ENCODE measurements at regions not wholly inside any gene's neighbourhood (a gene's known extent, or its start where the extent isn't known, plus 50 kb on each side); places are given as distances from the start of the nearest gene placed in this dataset.

DNA sequence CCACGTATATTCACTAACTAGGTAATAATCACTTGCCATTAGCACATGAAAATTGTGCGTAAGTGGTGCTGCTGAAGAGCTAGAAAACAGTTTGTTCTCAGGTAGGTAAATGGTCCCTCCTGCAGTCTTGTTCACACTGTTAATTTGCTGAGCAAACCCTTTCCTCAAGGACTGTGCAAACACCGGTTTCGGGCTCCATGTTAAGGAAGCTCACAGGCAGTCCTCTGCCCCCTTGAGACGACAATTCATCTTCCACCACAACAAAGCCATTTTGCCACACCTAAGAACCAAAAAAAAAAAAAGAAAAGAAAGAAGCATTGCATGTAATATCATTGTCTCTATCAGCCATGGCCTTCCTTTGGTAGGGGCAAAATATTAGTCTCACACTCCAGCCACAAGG is 193.9 kb downstream of the BCL11A start:
- DNase-seq (ENCODE audit: low read depth), result no peak
- H3K4me3 ChIP-seq (ENCODE audit: low read depth, low read length), result no peak overlapping the region
- TF ChIP-seq, protein P1, sequence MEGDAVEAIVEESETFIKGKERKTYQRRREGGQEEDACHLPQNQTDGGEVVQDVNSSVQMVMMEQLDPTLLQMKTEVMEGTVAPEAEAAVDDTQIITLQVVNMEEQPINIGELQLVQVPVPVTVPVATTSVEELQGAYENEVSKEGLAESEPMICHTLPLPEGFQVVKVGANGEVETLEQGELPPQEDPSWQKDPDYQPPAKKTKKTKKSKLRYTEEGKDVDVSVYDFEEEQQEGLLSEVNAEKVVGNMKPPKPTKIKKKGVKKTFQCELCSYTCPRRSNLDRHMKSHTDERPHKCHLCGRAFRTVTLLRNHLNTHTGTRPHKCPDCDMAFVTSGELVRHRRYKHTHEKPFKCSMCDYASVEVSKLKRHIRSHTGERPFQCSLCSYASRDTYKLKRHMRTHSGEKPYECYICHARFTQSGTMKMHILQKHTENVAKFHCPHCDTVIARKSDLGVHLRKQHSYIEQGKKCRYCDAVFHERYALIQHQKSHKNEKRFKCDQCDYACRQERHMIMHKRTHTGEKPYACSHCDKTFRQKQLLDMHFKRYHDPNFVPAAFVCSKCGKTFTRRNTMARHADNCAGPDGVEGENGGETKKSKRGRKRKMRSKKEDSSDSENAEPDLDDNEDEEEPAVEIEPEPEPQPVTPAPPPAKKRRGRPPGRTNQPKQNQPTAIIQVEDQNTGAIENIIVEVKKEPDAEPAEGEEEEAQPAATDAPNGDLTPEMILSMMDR (IDR thresholded peaks at IDR 0.05; ENCODE audit: control insufficient read depth, extremely low read depth, insufficient read depth), result no peak

DNA sequence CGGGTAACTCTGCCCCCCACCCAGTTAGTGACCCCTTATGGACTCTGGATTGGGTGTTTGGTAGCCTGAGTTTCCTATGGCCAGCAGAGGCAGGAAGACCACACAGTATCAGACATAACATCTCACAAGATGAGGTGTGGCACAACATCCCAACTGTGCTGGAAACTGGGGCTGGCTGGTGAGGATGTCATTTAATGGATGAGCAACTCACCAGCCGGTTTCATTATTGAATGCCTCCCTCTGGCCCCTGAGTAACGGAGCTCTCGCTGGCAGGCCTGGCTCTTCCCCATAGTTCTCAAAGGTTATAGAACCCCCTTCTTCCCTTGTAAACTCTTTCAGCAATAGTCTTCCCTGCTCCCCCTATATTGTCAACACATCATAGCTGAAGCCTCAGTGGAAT is 195.0 kb downstream of the BCL11A start:
- TF ChIP-seq, protein P1 (IDR thresholded peaks at IDR 0.05; ENCODE audit: control insufficient read depth, extremely low read depth, insufficient read depth), result no peak
- H3K4me3 ChIP-seq (ENCODE audit: low read depth, low read length), result no peak overlapping the region
- DNase-seq (ENCODE audit: low read depth), result no peak

DNA sequence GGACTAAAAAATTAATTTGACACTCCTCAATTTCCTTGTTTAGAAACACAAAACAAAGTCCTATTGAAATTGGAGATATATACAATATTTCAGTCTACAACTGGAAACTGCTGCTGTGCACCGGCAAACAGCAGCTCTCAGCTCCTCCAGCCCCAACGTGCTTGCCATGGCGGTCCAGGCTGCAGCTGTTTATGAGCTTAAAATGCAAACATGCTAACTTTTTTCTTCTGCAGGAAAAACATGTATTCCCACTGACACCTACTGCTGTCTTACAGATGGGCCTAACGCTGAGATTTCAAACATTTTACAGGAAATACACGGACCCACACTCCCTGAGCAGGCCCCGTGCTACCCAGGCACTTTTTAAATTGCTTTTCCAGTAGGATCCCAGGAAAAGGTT is 195.5 kb downstream of the BCL11A start:
- TF ChIP-seq, protein P1 (IDR thresholded peaks at IDR 0.05; ENCODE audit: control insufficient read depth, extremely low read depth, insufficient read depth), result no peak
- DNase-seq (ENCODE audit: low read depth), result no peak
- H3K4me3 ChIP-seq (ENCODE audit: low read depth, low read length), result no peak overlapping the region

DNA sequence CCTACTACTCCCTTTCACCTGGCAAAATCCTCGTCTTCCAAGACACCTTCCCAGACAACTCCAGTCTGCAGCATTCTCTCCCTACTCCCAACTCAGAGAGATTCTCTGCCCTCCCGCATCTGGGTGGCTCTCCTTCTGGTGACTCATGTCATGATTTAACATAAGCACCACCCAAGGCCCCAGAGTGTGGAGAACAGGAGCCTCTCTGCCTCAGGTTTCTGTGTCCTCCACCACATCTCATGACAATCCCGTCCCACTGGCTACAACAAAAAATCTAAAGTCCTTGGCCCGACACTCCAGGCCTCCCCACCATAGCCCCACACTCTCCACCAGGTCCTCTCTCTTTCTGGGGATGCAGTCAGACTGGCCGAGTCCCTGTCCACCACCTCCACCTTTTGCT is 197.1 kb downstream of the BCL11A start:
- TF ChIP-seq, protein P1 (IDR thresholded peaks at IDR 0.05; ENCODE audit: control insufficient read depth, extremely low read depth, insufficient read depth), result no peak
- no peak overlapping the region for H3K4me3 ChIP-seq (ENCODE audit: low read depth, low read length)
- no peak for DNase-seq (ENCODE audit: low read depth)

DNA sequence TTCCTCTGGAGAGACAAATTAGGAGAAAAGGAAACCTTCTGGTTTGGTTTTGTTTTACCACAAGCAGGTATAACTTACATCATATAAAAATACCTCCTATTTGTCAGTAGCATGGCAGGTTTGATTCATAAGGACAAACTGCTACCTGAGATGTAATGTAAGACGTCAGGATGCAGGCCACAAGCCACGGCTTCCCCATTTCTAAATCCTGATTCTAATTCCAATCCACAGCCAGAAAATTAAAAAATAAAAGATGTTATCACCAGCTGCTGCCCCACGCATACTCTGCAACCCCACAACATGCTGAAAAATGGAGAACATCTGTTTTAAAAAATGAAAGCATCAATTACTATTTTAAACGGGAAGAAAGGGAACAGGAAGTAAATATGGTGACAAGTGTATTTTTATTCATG is 197.6 kb downstream of the BCL11A start:
- no peak for DNase-seq (ENCODE audit: low read depth)
- TF ChIP-seq, protein P1 (IDR thresholded peaks at IDR 0.05; ENCODE audit: control insufficient read depth, extremely low read depth, insufficient read depth), result no peak
- no peak overlapping the region for H3K4me3 ChIP-seq (ENCODE audit: low read depth, low read length)

DNA sequence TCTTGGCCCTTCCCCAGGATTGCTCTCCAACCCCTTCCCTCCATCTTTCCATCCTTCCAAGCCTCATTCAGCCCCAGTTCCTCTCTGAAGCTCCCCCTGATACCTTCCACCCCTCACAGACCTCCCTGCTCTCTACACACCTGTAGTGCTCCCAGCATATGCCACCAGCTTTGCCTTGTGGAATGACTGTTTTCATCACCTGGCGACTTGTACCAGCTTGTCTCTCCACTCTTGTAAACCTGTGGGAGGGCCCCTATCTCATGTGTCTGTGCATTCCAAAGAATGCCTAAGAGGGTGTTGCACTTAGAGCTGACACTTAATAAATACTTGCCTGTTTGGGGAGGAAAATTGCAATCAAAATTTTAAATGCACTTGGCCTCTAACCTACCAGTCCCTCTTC is 198.7 kb downstream of the BCL11A start:
- no peak for DNase-seq (ENCODE audit: low read depth)
- H3K4me3 ChIP-seq (ENCODE audit: low read depth, low read length), result no peak overlapping the region
- TF ChIP-seq, protein P1 (IDR thresholded peaks at IDR 0.05; ENCODE audit: control insufficient read depth, extremely low read depth, insufficient read depth), result no peak

DNA sequence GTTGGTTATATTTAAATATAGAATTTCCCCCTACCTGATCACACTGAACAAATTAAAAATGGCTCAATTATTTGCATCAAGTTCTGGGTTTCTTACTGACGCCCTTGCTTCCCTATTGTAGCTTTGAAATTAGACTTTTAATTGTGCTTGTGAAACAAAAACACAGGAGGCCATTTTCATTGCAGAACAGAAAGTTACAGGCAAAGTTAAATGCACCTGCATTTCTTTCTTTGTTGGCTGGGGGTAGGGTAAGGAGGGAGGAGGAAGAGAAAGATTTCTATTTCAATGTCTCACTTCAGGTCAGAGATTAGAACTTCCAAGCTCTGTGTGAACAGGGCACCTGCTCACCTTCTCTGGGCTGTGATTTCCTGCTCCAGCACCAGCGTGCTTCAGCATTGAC is 199.6 kb downstream of the BCL11A start:
- TF ChIP-seq, protein P1 (IDR thresholded peaks at IDR 0.05; ENCODE audit: control insufficient read depth, extremely low read depth, insufficient read depth), result no peak
- no peak overlapping the region for H3K4me3 ChIP-seq (ENCODE audit: low read depth, low read length)
- DNase-seq (ENCODE audit: low read depth), result no peak
